K562 (cell line): ENCODE measurements at regions not wholly inside any gene's neighbourhood (a gene's known extent, or its start where the extent isn't known, plus 50 kb on each side); places are given as distances from the start of the nearest gene placed in this dataset.

Experiments
- ATAC-seq: fragments of 200-7000 bp; cut with Tn5 transposase; 3 replicates; pipeline ENCODE4 v1.9.1; 2020; ENCODE audit warnings: moderate library complexity
- BruUV-seq: library from RNA; stranded (reverse); fragments of 400-500 nt; replicated peaks from 2 replicates; lab custom pipeline; 2021; lab: Mats Ljungman, UMichigan
- CTCF ChIA-PET: fragments of 300-600 bp; formaldehyde crosslinking; extraction: SDS; loops from one replicate; lab custom pipeline; 2021; ENCODE audit warnings: low intra/inter-chr PET ratio; lab: Yijun Ruan, JAX
- POLR2A ChIA-PET: fragments of 300-600, 350-650 bp; sonication (Branson Sonifier 250); formaldehyde crosslinking; extraction: SDS; loops from one replicate; lab custom pipeline; 2021; ENCODE audit warnings: antibody characterized with exemption, inconsistent platforms; lab: Yijun Ruan, JAX
- DNase-seq, 4 experiments: peaks; one replicate each; pipeline versions ENCODE4 v3.0.0 to v3.0.0-alpha.2; 2011 to 2018; ENCODE audit warnings: low spot score in 3 of 4, mixed read lengths in 3 of 4; ENCODE audit errors: extremely low read depth in 1 of 4
- FAIRE-seq: peaks from 2 replicates; lab custom pipeline; 2011; peaks lifted over from hg19 to GRCh38; lab: Jason Lieb, UNC
- H2AFZ ChIP-seq: 2 replicates; pipeline ENCODE4 v1.6.0; 2011; ENCODE audit warnings: low read depth, low read length, control low read depth, inconsistent platforms
- H3K27ac ChIP-seq: fragments of 200-600 bp; 3 replicates; pipeline ENCODE4 v1.8.0; 2011; ENCODE audit warnings: low read depth, mild to moderate bottlenecking, control low read depth, inconsistent platforms, low read length, moderate library complexity, mixed read lengths; ENCODE audit errors: extremely low read depth
- H3K27me3 ChIP-seq, 2 experiments: fragments of 300-600 bp in 1 of 2; 2 replicates in 1 of 2; 3 replicates in 1 of 2; pipeline versions ENCODE4 v1.6.0 to v1.8.0; 2011; ENCODE audit warnings: inconsistent platforms in 2 of 2, low read length in 2 of 2, mild to moderate bottlenecking in 1 of 2, mixed read lengths in 1 of 2, moderate library complexity in 1 of 2; ENCODE audit not compliant: control insufficient read depth in 2 of 2, insufficient read depth in 2 of 2
- H3K36me3 ChIP-seq: fragments of 300-600 bp; 3 replicates; pipeline ENCODE4 v1.8.0; 2011; ENCODE audit warnings: mild to moderate bottlenecking, low read length, inconsistent platforms; ENCODE audit not compliant: control insufficient read depth, insufficient read depth
- H3K4me1 ChIP-seq, 2 experiments: fragments of 200-600 bp in 1 of 2; replicated peaks in 1 of 2; 2 replicates in 1 of 2; 3 replicates in 1 of 2; pipeline versions ENCODE4 v1.5.1 to v1.8.0; 2011; ENCODE audit warnings: inconsistent platforms in 2 of 2, low read length in 2 of 2, mild to moderate bottlenecking in 1 of 2, mixed read lengths in 1 of 2, moderate library complexity in 1 of 2; ENCODE audit not compliant: control insufficient read depth in 2 of 2, insufficient read depth in 2 of 2
- H3K4me2 ChIP-seq: 2 replicates; pipeline ENCODE4 v1.6.1; 2011; ENCODE audit warnings: low read length, control low read depth, inconsistent platforms, mixed read lengths; ENCODE audit not compliant: insufficient read depth
- H3K4me3 ChIP-seq: fragments of 200-600 bp; sonication (generic), shearing (Covaris generic); 2 replicates; pipeline ENCODE4 v1.5.1; 2016; ENCODE audit warnings: control low read depth, inconsistent platforms
- H3K79me2 ChIP-seq: fragments of 200-600 bp; 3 replicates; pipeline ENCODE4 v1.8.0; 2011; ENCODE audit warnings: low read length, inconsistent platforms; ENCODE audit not compliant: control insufficient read depth, insufficient read depth
- H3K9ac ChIP-seq, 2 experiments: 2 replicates each; pipeline versions ENCODE4 v1.6.0 to v1.6.1; 2011; ENCODE audit warnings: low read depth in 2 of 2, low read length in 2 of 2, control low read depth in 1 of 2, inconsistent platforms in 1 of 2, mild to moderate bottlenecking in 1 of 2, mixed read lengths in 1 of 2; ENCODE audit not compliant: insufficient read depth in 1 of 2
- H3K9me1 ChIP-seq: one replicate; pipeline ENCODE4 v1.6.0; 2011; ENCODE audit warnings: inconsistent platforms, mild to moderate bottlenecking, low read length, moderate library complexity; ENCODE audit not compliant: control insufficient read depth, insufficient read depth
- H3K9me3 ChIP-seq: replicated peaks from 2 replicates; pipeline ENCODE4 v1.5.1; 2011; ENCODE audit warnings: low read depth, low read length, inconsistent platforms; ENCODE audit not compliant: control insufficient read depth, insufficient read depth
- H4K20me1 ChIP-seq: replicated peaks from 2 replicates; pipeline ENCODE4 v1.6.1; 2011; ENCODE audit warnings: low read length, inconsistent platforms, mixed read lengths; ENCODE audit not compliant: control insufficient read depth, insufficient read depth
- ASH1L ChIP-seq: fragments of 450-650 bp; IDR thresholded peaks from 2 replicates; pipeline ENCODE4 v1.6.1; 2018; ENCODE audit warnings: borderline replicate concordance, mild to moderate bottlenecking, low read depth; ENCODE audit not compliant: partially characterized antibody
- ETS1 ChIP-seq: conservative IDR thresholded peaks from 2 replicates; pipeline ENCODE4 v1.6.1; 2011; ENCODE audit warnings: low read depth, mild to moderate bottlenecking, low read length; ENCODE audit not compliant: control insufficient read depth
- FOSL1 ChIP-seq: fragments of 200-800 bp; sonication (Bioruptor generic); conservative IDR thresholded peaks from 2 replicates; pipeline ENCODE4 v1.6.1; 2016; ENCODE audit warnings: missing genetic modification characterization, missing compliant biosample characterization
- TSHZ1 ChIP-seq: fragments of 250-450 bp; sonication (Bioruptor Pico); IDR thresholded peaks from 2 replicates; pipeline ENCODE4 v1.4.0; 2020; ENCODE audit warnings: mild to moderate bottlenecking, moderate library complexity
- ZNF146 ChIP-seq: IDR thresholded peaks from one replicate; pipeline ENCODE4 v1.6.1; 2018; ENCODE audit warnings: missing compliant biosample characterization; ENCODE audit not compliant: unreplicated experiment
- WGBS: fragments of 100-300 bp; shearing (Covaris generic); methylation state at CpG from one replicate; pipeline ENCODE4 v1.1.6; 2016; ENCODE audit warnings: low coverage, mixed read lengths; ENCODE audit not compliant: insufficient coverage; ENCODE audit errors: missing lambda C conversion rate; 5-methylcytosine and 5-hydroxymethylcytosine counted together
- in situ Hi-C: fragments of 300-500 bp; cut with MboI; formaldehyde crosslinking; loops from 4 replicates; pipeline ENCODE4 v1.15.0; 2018; ENCODE audit warnings: inconsistent platforms, mixed read lengths
- intact Hi-C: fragments of 100-400 bp; cut with micrococcal nuclease; formaldehyde crosslinking; loops from 2 replicates; pipeline ENCODE4 v1.14.2; 2022

GRCh38 chr10:57992321-57993077 is 275.2 kb downstream of the IPMK start (continued):
- TF ChIP-seq ETS1 = no peak
- no peak for TF ChIP-seq TSHZ1 (CRISPR knock-in tag)

- TF ChIP-seq FOSL1 (tag) = no peak
- TF ChIP-seq ZNF146 (CRISPR knock-in tag) = no peak
- no peak for TF ChIP-seq ASH1L
- intact Hi-C loops = no loop called here
- 0% methylated on average over 2 of the region's 2 CpGs for WGBS
These were observed 278.7 kb downstream of the IPMK start for GRCh38 chr10:57988964-57989363.

More at GRCh38 chr10:57988964-57989363, 278.7 kb downstream of the IPMK start:
- H3K4me3 ChIP-seq = no peak overlapping the region
- H3K27ac ChIP-seq = no peak overlapping the region
- in situ Hi-C loops = no loop called here
- H3K27me3 ChIP-seq = no peaks in the 10 kb centered on the region
- DNase-seq (no peak), ATAC-seq (no peak), FAIRE-seq (no peak)
- no peaks in the 10 kb centered on the region for H3K4me1 ChIP-seq
- H3K9ac ChIP-seq = no peak overlapping the region
- H3K79me2 ChIP-seq = no peaks in the 10 kb centered on the region
- H3K9me1 ChIP-seq = no peaks in the 10 kb centered on the region
- H3K36me3 ChIP-seq = no peaks in the 10 kb centered on the region
- no peaks in the 10 kb centered on the region for H4K20me1 ChIP-seq
- ChIA-PET CTCF (no interaction called here), POLR2A (interaction anchor here (0.6 kb wide), 1 partner anchor 14 kb away, joined by 3 read pairs; no protein-coding TSS in a partner anchor)
- no peaks in the 10 kb centered on the region for H3K9me3 ChIP-seq
- H2AFZ ChIP-seq = no peak overlapping the region
- no peak overlapping the region for H3K4me2 ChIP-seq
- no TSS peak for BruUV-seq
